ENCODE measurements at regions not wholly inside any gene's neighbourhood (a gene's known extent, or its start where the extent isn't known, plus 50 kb on each side); places are given as distances from the start of the nearest gene placed in this dataset.

- H3K4me2 ChIP-seq (ENCODE audit: insufficient read depth, low read length) = no peak overlapping the region
- H3K27ac ChIP-seq (ENCODE audit: insufficient read depth, low read depth, low read length) = no peak overlapping the region
- DNase-seq (ENCODE audit: low read depth, low spot score) (no peak), FAIRE-seq (no peak)
- no peaks in the 10 kb centered on the region for H3K79me2 ChIP-seq (ENCODE audit: control insufficient read depth, insufficient read depth, low read length)
- no peaks in the 10 kb centered on the region for H3K27me3 ChIP-seq (ENCODE audit: control insufficient read depth in 2 of 2, insufficient read depth in 2 of 2, low read length in 2 of 2)
- H2AFZ ChIP-seq (ENCODE audit: low read depth, low read length) = no peak overlapping the region
- dilution Hi-C loops (cut with MboI; ENCODE audit: extremely low pct_ligation_motif_present, low sequenced_read_pairs) = no loop called here
- H4K20me1 ChIP-seq (replicated peaks; ENCODE audit: control insufficient read depth, extremely low read depth, insufficient read depth, low read length) = no peaks in the 10 kb centered on the region
- intact Hi-C loops (cut with micrococcal nuclease) = no loop called here
- TF ChIP-seq, protein P1, sequence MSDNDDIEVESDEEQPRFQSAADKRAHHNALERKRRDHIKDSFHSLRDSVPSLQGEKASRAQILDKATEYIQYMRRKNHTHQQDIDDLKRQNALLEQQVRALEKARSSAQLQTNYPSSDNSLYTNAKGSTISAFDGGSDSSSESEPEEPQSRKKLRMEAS (IDR thresholded peaks at IDR 0.05; ENCODE audit: insufficient read depth, insufficient read length) = no peak
- TF ChIP-seq POLR2A (IDR thresholded peaks at IDR 0.05; ENCODE audit: low read depth, low read length) = no peak
- no TSS peak for BruUV-seq (replicated peaks)
- no peaks in the 10 kb centered on the region for H3K36me3 ChIP-seq (ENCODE audit: control insufficient read depth in 2 of 2, extremely low read depth in 1 of 2, insufficient read depth in 2 of 2, low read length in 2 of 2)
- H3K9me3 ChIP-seq (replicated peaks; ENCODE audit: control insufficient read depth, insufficient read depth, low read length) = no peaks in the 10 kb centered on the region
- ChIA-PET POLR2A (no interaction called here), CTCF (no interaction called here)
- H3K4me1 ChIP-seq (ENCODE audit: control insufficient read depth, extremely low read depth, insufficient read depth, low read length) = no peaks in the 10 kb centered on the region
- no peaks in the 10 kb centered on the region for H3K9me1 ChIP-seq (replicated peaks; ENCODE audit: control insufficient read depth, extremely low read depth, insufficient read depth, low read length)
- no peak overlapping the region for H3K4me3 ChIP-seq (replicated peaks in 1 of 3; ENCODE audit: insufficient read depth in 1 of 3, low read depth in 1 of 3, low read length in 3 of 3)
- no peak overlapping the region for H3K9ac ChIP-seq (replicated peaks; ENCODE audit: extremely low read depth, insufficient read depth, low read length)
Observed at GRCh38 chr16:55390630-55391237, 66.7 kb downstream of the IRX6 start.

DNA sequence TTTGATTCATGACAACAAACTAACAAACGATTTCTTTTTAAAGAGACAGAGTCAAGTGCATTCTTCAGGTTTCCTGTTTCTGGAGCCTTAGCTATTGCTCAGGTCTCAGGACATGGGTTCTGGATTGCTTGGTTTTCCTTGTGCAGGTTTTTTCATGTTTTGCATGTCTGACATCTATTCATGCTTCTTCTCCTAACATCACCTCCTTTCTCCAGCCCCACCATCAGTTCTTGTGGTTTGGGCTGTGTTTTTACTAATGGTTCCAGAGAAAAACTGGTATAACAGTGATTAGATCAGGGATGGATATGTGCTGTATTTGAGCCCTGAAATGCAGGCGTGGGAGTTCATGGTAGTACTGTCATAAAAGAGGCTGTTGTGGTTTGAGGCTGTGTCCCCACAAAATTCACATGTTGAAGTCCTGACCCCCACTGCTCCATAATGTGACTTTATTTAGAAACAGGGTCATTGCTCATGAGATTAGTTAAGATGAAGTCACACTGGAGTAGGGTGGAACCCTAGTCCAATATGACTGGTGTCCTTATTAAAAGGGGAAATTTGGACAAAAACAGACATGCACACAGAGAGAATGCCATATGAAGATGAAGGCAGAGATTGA lies 67.9 kb downstream of the IRX6 start:
- TF ChIP-seq, protein P1 (IDR thresholded peaks at IDR 0.05; ENCODE audit: insufficient read depth, insufficient read length) = no peak
- TF ChIP-seq POLR2AphosphoS5 (IDR thresholded peaks at IDR 0.05; ENCODE audit: insufficient read depth, low read depth, low read length) (no peak), GATA2 (IDR thresholded peaks at IDR 0.05; ENCODE audit: insufficient read depth, insufficient read length, low read depth, low read length) (no peak), JUN (IDR thresholded peaks at IDR 0.05; ENCODE audit: borderline replicate concordance, insufficient read depth, insufficient read length, low read depth) (no peak), POLR2A (IDR thresholded peaks at IDR 0.05; ENCODE audit: low read depth, low read length) (no peak), EZH2 (IDR thresholded peaks at IDR 0.05; ENCODE audit: borderline replicate concordance, low read depth, low read length, severe bottlenecking) (no peak), FOS (IDR thresholded peaks at IDR 0.05; ENCODE audit: borderline replicate concordance, insufficient read depth, low read length) (no peak), MYC (IDR thresholded peaks at IDR 0.05; ENCODE audit: low read depth, low read length) (no peak)
- TF ChIP-seq, protein P2, sequence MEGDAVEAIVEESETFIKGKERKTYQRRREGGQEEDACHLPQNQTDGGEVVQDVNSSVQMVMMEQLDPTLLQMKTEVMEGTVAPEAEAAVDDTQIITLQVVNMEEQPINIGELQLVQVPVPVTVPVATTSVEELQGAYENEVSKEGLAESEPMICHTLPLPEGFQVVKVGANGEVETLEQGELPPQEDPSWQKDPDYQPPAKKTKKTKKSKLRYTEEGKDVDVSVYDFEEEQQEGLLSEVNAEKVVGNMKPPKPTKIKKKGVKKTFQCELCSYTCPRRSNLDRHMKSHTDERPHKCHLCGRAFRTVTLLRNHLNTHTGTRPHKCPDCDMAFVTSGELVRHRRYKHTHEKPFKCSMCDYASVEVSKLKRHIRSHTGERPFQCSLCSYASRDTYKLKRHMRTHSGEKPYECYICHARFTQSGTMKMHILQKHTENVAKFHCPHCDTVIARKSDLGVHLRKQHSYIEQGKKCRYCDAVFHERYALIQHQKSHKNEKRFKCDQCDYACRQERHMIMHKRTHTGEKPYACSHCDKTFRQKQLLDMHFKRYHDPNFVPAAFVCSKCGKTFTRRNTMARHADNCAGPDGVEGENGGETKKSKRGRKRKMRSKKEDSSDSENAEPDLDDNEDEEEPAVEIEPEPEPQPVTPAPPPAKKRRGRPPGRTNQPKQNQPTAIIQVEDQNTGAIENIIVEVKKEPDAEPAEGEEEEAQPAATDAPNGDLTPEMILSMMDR (IDR thresholded peaks at IDR 0.05; ENCODE audit: extremely low read depth in 1 of 2, insufficient read depth in 1 of 2, low read depth in 1 of 2, low read length in 2 of 2) = no peak
- H3K4me2 ChIP-seq (ENCODE audit: insufficient read depth, low read length) = no peak overlapping the region
- no peaks in the 10 kb centered on the region for H3K27me3 ChIP-seq (ENCODE audit: control insufficient read depth in 2 of 2, insufficient read depth in 2 of 2, low read length in 2 of 2)
- intact Hi-C loops (cut with micrococcal nuclease) = no loop called here
- no peak overlapping the region for H2AFZ ChIP-seq (ENCODE audit: low read depth, low read length)
- no peak overlapping the region for H3K4me3 ChIP-seq (replicated peaks in 1 of 3; ENCODE audit: insufficient read depth in 1 of 3, low read depth in 1 of 3, low read length in 3 of 3)
- H3K9me3 ChIP-seq (replicated peaks; ENCODE audit: control insufficient read depth, insufficient read depth, low read length) = no peaks in the 10 kb centered on the region
- no peaks in the 10 kb centered on the region for H4K20me1 ChIP-seq (replicated peaks; ENCODE audit: control insufficient read depth, extremely low read depth, insufficient read depth, low read length)
- no peaks in the 10 kb centered on the region for H3K9me1 ChIP-seq (replicated peaks; ENCODE audit: control insufficient read depth, extremely low read depth, insufficient read depth, low read length)
- H3K36me3 ChIP-seq (ENCODE audit: control insufficient read depth in 2 of 2, extremely low read depth in 1 of 2, insufficient read depth in 2 of 2, low read length in 2 of 2) = no peaks in the 10 kb centered on the region
- no peak overlapping the region for H3K9ac ChIP-seq (replicated peaks; ENCODE audit: extremely low read depth, insufficient read depth, low read length)
- FAIRE-seq (no peak), DNase-seq (ENCODE audit: low read depth, low spot score) (no peak)
- no peaks in the 10 kb centered on the region for H3K4me1 ChIP-seq (ENCODE audit: control insufficient read depth, extremely low read depth, insufficient read depth, low read length)
- H3K79me2 ChIP-seq (ENCODE audit: control insufficient read depth, insufficient read depth, low read length) = no peaks in the 10 kb centered on the region
- dilution Hi-C loops (cut with MboI; ENCODE audit: extremely low pct_ligation_motif_present, low sequenced_read_pairs) = no loop called here
- BruUV-seq (replicated peaks) = no TSS peak
- no peak overlapping the region for H3K27ac ChIP-seq (ENCODE audit: insufficient read depth, low read depth, low read length)
- ChIA-PET POLR2A (no interaction called here), CTCF (interaction anchor here (0.6 kb wide), 1 partner anchor 1103 kb away, joined by 3 read pairs; no protein-coding TSS in a partner anchor)
